ENCODE measurements at regions not wholly inside any gene's neighbourhood (a gene's known extent, or its start where the extent isn't known, plus 50 kb on each side); places are given as distances from the start of the nearest gene placed in this dataset.

- TF ChIP-seq, protein P1, sequence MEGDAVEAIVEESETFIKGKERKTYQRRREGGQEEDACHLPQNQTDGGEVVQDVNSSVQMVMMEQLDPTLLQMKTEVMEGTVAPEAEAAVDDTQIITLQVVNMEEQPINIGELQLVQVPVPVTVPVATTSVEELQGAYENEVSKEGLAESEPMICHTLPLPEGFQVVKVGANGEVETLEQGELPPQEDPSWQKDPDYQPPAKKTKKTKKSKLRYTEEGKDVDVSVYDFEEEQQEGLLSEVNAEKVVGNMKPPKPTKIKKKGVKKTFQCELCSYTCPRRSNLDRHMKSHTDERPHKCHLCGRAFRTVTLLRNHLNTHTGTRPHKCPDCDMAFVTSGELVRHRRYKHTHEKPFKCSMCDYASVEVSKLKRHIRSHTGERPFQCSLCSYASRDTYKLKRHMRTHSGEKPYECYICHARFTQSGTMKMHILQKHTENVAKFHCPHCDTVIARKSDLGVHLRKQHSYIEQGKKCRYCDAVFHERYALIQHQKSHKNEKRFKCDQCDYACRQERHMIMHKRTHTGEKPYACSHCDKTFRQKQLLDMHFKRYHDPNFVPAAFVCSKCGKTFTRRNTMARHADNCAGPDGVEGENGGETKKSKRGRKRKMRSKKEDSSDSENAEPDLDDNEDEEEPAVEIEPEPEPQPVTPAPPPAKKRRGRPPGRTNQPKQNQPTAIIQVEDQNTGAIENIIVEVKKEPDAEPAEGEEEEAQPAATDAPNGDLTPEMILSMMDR (IDR thresholded peaks at IDR 0.05), result no peak
- no peak for TF ChIP-seq POLR2A (IDR thresholded peaks at IDR 0.05)
- no peak for TF ChIP-seq EP300 (IDR thresholded peaks at IDR 0.05)
These were observed 69.9 kb upstream of the CDH5 start for GRCh38 chr16:66296591-66296990.
